HG03354 (cell line): ENCODE measurements at regions not wholly inside any gene's neighbourhood (a gene's known extent, or its start where the extent isn't known, plus 50 kb on each side); places are given as distances from the start of the nearest gene placed in this dataset.
"Not testable (repeated sequence)": the region's sequence is repeated elsewhere in the genome, so short reads cannot be mapped to it uniquely, and the experiment has no call there.

Experiments
- ATAC-seq: cut with Tn5 transposase; IDR thresholded peaks from one replicate; pipeline ENCODE4 v1.9.1; 2021; ENCODE audit warnings: mild to moderate bottlenecking; ENCODE audit not compliant: unreplicated experiment, poor library complexity, severe bottlenecking

DNA sequence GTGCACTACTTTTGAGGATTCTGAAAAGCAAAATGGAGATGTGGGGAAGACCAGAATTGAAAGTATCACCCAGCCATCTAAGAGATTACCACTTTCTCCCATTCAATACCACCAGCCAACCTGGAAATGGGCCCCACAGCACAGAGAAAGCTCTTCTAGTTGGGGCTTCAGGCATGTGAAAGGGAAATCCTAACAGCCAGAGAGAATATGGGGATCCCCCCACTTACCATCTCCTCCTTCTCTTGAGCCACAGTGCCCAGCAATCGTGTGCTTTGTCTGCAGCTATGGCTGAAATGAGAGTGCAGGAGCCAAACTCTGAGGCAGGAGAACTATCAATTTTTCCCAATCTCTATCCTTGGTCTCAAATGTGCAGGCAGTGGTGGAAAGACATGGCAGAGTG, 173.2 kb upstream of the KCTD7 start:
- not testable (repeated sequence) for ATAC-seq

DNA sequence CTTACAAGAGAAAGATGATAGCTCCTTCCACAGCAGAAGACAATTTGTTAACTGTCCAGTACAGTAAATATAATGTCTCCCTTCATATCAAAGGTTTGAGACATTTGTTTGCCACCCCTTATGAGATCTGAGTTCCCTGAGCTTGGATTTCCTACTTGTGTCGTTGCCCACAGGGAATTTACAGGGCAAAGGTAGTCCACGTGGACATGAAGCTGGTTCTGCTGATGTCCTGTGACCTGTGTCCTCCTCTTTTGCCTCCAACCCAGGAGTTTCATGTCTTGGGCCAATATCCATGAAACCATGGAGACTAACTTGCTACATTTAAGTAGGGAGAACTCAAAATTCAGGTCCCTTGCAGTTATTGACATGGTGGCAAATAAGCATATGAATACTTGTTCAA, 172.2 kb upstream of the KCTD7 start:
- ATAC-seq: not testable (repeated sequence)

DNA sequence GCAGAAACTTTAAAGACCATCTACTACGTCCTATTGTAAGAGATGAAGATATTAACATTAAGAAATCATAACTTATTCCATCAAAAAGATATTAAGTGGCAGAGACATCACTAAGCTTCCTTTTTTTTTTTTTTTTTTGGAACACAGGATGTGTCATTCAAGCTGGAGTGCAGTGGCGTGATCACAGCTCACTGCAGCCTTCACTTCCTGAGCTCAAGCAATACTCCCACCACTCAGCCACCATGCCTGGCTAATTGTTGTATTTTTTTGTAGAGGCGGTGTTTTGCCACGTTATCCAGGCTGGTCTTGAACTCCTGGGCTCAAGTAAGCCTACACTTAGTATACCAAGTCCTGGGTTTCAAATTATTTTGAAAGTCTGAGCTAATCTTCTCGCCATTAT, 169.7 kb upstream of the KCTD7 start:
- ATAC-seq: not testable (repeated sequence)

DNA sequence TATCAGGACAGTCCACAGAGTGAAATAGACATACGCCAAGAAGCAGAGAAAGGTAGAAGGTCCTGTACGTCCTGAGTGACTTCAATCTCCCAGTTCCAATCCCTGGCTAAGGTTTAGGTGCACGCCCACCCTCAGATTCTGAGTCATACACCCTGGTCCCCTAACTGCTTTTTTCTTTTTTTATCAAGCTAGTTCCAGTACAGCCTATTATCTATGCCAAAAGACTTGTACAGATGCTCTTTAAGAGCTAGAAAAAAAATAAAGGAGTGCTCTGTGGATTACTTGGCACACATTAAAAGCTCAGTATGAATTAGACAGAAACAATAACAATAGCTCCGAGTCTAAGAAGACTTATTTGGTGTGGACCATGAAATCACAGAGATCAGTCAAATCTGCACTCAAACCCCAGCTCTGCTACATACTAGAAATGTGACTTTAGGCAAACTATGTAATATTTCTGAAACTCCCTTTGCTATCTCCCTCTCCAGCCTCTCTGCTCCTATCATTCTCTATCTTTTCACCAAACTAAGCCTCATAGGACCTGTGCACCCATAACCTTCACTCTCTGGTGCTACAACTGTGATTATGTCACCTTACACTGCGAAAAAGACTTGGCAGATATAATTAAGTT, 168.8 kb upstream of the KCTD7 start:
- ATAC-seq: not testable (repeated sequence)

DNA sequence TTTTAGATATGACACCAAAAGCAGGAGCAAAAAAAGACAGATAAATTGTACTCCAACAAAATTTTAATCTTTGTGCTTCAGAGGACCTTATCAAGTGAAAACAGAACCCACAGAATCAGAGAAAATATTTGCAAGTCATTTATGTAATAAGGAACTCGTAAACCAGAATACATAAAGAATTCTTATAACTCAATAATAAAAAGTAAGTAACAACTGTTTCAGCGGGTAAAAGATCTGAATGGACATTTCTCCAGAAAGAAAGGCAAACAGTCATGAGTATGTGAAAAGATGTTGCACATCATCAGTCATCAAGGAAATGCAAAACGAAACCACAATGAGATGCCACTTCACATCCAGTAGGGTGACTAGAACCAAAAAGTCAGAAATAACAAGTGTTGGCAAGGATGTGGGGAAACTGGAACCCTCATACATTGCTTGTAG, 167.7 kb upstream of the KCTD7 start:
- no peak for ATAC-seq

DNA sequence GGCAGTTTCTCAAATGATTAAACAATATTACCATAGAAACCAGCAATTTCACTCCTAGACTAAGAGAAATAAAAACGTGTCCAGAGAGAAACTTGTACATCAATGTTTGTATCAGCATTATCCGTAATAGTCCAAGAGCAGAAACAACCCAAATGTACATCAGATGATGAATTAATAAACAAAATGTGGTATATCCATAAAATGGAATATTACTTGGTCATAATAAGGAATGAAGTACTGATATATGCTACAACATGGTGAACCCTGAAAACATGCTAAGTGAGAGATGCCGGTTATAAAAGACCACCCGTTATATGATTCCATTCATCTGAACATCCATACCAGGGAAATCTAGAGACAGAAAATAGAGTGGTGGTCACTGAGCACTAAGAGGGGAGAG, 167.3 kb upstream of the KCTD7 start:
- ATAC-seq: not testable (repeated sequence)

DNA sequence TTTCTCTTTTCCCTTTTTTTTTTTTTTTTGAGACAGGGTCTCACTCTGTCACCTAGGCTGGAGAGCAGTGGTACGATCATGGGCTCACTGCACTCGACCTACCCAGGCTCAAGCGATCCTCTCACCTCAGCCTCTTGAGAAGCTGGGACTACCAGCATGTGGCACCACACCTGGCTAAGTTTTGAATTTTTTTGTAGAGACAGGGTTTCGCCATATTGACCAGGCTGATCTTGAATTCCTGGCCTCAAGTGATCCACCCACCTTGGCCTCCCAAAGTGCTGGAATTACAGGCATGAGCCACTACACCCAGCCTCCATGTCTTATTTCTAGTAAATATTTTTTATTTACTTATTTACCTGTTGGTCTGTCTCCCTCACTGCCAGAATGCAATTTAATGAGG, 165.8 kb upstream of the KCTD7 start:
- not testable (repeated sequence) for ATAC-seq

DNA sequence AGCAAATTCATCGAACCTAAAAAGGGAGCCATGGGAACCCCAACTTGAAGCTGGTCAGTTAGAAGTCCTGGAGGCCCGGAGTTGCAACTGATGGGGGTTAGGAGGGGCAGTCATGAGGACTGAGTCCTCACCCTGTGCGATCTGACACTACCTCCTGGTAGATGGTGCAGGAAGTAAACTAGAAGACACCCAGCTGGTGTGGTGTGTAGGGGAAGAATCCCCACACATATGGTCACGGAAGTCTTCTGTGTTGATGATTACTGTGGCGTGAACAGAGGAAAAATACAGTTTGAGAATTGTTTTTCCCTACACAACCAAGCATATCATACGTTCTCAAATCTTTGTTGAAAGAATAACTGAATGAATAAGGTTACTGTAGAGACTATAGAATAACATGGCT, 164.6 kb upstream of the KCTD7 start:
- peak; percentile 81 for ATAC-seq

DNA sequence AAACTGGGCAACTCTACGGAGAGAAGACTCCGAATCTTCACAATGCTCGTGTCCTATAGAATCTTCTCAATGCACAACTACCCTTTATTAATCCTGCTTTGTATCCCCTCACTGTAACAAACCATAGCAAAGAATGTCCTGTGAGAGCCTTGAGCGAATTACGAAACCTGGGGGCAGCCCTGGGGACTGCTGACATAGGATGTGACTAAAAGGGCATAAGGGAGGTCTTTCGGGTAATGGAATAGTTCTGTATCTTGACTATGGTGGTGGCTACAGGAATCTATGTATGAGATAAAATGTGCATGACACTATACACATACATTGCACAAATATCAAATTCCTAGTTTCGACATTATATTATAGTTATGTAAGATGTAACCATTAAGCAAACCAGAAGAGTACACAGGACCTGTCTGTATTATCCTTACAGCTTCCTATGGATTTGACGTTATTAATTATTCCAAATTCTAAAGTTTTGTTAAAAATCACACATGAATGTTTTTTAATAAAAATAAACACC, 162.5 kb upstream of the KCTD7 start:
- ATAC-seq: no peak

DNA sequence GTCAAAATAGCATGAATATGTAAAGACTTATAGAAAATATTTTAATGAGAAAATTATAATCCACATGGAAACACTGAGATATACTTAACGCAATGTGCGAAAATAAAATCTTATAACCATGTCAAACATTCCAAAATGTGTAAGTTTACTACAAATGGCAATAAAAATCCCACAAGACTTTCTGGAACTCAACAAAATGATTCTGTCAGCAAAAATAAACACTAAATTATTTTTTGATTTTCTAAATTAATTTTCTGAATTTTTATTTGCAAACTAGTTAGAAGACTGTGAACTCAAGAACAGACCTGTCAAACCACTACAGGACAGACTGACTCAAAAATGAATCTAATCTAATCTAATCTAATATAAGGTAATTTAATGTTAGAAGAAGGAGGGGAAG, 160.8 kb upstream of the KCTD7 start:
- no peak for ATAC-seq

DNA sequence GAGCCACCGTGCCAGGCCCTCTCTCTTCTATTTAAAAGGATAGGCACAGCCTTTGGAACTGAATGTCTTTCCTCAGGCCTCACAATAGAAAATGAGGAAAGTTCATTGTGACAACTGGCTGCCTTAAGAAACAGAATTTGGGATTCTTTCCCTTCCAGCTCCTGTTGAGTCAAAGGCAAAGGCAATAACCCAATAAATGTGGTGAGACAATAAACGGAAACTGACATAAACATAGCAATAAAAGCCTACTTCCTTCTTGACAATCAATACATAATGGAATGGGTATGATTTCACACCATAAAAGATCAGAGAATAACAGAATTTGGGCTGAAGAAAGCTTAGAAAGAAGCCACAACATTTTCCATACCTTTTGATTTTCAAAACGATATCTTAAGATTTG, 155.6 kb upstream of the KCTD7 start:
- ATAC-seq: not testable (repeated sequence)

DNA sequence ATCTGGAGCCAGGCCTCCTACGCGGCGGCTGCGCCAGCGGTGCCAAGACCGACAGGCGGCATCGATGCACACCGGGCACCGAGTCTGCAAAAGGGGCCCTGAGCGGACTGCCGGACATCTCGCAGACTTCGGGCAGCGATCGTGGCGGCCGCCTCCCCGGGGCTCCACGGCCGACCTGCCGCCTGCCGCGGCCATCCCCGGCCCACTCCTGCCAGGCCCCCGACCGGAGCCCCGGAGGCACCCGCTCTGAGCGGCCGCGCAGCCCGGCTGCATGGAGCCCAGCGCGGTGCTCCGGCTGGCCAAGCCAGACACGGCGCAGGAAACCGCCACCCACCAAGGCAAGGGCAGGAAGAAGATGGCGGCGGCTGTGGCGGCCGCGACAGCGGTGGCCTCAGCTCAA, 154.2 kb upstream of the KCTD7 start:
- no peak for ATAC-seq

DNA sequence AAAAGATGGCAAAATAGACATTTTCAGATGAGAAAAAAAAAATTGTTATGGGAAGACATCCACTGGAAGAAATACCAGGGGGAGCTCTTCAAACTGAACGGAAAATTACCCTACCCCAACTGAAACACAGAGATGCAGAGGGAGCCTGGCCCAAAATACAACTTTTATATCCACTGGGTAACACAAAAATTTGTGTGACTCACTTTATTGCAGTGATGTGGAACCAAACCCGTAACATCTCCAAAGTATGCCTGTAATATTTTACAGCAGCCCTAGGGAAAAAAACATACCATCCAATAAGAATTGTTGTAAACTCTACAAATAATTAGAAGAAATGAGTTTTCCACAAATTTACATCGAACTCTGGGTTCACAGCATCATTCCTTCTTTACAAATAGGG, 152.6 kb upstream of the KCTD7 start:
- not testable (repeated sequence) for ATAC-seq

DNA sequence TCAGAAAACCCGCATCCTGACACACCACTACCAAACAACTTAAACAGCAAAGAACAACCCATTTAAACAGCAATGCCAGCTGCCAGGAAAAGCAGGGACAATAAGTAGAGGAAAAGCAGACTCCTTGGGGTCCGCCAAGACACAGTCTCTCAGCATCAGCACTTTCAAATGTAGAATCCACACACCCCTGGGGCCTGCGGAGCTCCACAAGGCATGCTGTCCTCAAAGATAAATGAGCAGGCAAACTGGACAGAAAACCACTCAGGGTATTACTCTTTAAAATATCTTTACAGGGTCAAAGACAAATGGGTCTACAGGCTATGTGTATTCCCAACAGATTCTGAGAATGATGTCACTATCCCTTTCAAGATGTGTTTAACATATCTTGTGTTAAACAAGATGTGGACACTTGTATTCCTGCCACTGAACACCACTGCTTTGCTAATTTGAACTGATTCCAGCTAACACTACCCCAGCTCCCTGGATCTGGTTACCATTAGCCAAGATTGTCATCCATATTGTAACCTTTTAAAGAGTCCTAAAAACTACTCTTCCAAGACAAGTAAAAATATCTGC, 150.8 kb upstream of the KCTD7 start:
- ATAC-seq: not testable (repeated sequence)

DNA sequence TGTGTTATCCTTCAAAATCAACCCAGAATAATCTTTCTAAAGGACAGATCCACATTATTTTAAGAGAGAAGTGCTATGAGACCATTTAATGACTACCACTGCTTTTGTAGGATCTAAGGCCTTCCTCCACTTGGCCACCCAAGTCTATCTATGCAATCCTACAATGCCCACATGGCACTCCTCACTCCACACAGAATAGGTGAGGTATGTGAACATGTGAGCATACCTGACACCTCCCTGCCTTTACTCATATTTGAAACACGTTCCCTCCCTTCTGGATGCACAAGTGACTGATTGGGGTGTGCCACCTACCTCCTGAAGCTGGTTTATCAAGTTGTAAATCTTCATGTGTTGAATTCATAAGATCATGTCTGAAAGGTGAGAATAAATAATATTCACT, 147.5 kb upstream of the KCTD7 start:
- ATAC-seq: not testable (repeated sequence)

DNA sequence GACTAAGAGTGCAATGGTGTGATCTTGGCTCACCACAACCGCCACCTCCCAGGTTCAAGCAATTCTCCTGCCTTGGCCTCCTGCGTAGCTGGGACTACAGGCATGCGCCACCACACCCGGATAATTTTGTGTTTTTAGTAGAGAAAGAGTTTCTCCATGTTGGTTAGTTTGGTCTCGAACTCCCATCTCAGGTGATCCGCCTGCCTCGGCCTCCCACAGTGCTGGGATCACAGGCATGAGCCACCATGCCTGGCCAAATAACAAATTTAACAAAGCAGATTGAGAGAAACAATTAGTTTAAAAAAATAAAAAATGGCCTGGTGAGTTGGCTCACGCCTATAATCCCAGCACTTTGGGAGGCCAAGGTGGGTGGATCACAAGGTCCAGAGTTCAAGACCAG, 139.6 kb upstream of the KCTD7 start:
- ATAC-seq: not testable (repeated sequence)

DNA sequence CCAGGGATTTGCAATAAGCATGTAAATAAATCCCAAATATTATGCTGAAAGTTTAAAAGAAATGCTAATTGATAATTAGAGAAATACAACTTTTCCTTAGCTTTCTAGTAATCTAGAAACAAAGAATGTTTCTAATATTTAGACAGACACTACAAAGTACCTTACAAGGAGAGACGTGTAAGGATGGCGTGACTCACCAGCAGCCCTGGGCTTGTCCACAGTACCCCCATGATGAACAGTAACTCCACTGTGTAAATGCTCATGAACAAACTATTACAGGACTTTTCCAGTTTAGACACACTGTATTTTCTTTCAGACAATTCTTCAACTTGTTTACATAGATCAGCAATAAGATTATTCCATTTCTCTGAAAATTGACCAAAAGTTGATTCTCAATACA, 138.9 kb upstream of the KCTD7 start:
- ATAC-seq: not testable (repeated sequence)

DNA sequence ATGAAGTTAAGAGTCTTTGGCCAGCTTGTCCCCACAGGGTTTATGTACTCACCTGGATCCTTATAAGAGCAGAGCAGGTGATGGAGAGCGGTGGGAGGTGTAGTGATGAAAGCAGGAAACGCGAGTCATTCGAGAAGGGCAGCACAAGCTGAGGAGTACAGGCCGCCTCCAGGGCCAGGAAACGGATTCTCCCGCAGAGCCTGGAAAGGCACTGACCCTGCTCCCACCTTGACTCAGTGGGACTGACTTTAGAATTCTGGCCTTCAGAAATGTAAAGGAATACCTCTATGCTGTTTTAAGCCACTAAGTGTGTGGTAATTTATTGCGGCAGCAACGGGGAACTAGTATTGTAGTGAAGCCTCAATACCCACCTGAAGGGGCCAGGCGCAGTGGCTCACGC, 137.7 kb upstream of the KCTD7 start:
- ATAC-seq: not testable (repeated sequence)

DNA sequence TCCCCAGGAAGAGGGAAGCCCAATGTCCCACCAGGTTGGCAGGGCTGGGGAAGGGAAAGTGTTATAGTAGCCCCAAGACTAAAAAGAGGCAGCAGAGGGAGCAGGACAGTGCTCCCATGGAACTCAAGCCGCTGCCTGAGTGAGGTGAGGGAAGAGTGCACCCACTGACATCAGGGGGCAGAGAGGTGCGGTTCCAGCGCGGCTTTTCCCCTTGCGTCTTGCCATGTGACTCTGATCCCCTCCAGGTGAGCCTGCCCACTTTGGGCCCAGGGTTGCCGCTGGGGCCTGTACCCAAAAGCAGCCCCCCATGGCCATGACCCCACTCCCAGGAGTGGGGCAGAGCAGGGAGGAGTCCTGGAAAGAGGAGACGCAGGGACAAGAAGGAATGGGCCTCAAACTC, 136.3 kb upstream of the KCTD7 start:
- not testable (repeated sequence) for ATAC-seq

DNA sequence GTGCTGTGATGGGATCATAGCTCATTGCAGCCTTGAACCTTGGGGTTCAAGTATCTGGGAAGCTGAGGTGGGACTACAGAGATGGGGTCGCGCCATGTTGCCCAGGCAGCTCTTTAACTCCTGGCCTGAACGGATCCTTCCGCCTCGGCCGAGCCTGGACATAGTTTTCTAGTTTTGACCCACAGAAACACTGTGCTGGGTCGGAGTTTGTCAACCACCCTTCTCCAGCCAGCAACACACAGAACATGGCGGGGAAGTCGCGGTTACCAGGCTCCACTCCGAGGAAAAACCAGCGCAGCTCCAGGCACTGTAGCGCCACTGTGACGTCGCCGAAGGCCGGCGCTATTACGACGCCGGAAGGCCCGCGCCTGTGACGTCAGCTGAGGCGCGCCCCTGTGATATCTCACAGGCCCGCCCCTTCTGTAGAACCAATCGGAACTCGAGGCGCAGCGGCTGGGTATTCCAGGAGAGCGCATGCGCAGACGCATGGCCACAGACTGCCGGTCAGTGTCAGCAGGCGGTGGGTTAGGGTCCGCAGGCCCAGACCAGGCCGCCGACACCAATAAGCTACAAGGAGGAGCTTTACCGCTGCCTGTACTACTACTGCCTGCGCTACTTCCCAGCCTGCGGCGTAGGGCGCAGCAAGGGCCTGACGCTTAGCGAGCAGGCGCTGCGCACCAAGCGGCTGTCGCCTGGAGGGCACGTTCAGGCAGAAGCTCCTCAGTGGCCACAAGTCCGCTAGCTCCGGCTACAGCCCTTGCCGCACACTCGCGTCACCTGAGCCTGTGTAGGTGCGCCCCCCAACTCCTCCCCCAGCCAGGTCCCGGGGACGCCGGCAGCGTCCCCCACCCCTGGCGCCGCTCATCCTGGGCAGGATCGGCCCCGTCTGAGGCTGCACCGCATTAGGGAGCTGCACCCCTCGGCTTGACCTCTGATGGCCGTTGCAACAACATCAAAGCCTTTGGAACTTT, 135.2 kb upstream of the KCTD7 start:
- ATAC-seq: peak; percentile 98
